ENCODE measurements at regions not wholly inside any gene's neighbourhood (a gene's known extent, or its start where the extent isn't known, plus 50 kb on each side); places are given as distances from the start of the nearest gene placed in this dataset.

DNA sequence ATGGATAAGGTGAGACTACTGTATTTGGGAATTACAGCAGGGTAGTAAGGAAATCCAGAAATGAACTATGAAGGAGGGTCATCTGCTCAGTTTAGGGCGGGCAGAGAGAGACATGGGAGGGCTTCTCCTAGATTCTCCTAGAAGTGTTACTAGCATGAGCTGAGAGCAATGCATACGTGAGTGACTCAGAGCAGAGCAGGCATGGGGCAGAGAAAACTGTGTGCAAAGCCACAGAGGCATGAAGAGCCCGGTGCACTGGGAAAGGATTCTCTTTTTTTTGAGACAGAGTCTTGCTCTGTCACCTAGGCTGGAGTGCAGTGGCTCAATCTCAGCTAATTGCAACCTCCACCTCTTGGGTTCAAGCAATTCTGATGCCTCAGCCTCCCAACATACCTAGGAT lies 116.2 kb downstream of the SOCS6 start:
- dilution Hi-C loops (cut with MboI; ENCODE audit: extremely low pct_ligation_motif_present, low sequenced_read_pairs) = no loop called here
- no peaks in the 10 kb centered on the region for H3K9me3 ChIP-seq (ENCODE audit: control insufficient read depth, low read depth, low read length)
- H3K4me1 ChIP-seq (ENCODE audit: control insufficient read depth, extremely low read depth, insufficient read depth, low read length) = no peaks in the 10 kb centered on the region
- no peaks in the 10 kb centered on the region for H3K79me2 ChIP-seq (ENCODE audit: control insufficient read depth, insufficient read depth, low read length)
- H3K27me3 ChIP-seq (ENCODE audit: control insufficient read depth, extremely low read depth, insufficient read depth, low read length) = no peaks in the 10 kb centered on the region
- DNase-seq (ENCODE audit: low read depth, low spot score) (no peak), FAIRE-seq (no peak)
- TF ChIP-seq EZH2 (IDR thresholded peaks at IDR 0.05; ENCODE audit: low read length) (no peak), CTCF (optimal IDR thresholded peaks at IDR 0.05 in 1 of 3, IDR thresholded peaks at IDR 0.05 in 1 of 3, conservative IDR thresholded peaks at IDR 0.05 in 1 of 3; ENCODE audit: extremely low read depth in 1 of 3, insufficient read depth in 2 of 3, low read length in 3 of 3) (no peak)
- no peak overlapping the region for H2AFZ ChIP-seq (ENCODE audit: control insufficient read depth, low read length)
- no peaks in the 10 kb centered on the region for H4K20me1 ChIP-seq (ENCODE audit: control insufficient read depth, extremely low read depth, insufficient read depth, low read length)
- no peak overlapping the region for H3K4me2 ChIP-seq (ENCODE audit: control insufficient read depth, extremely low read depth, insufficient read depth, low read depth, low read length)
- H3K27ac ChIP-seq (ENCODE audit: control insufficient read depth, insufficient read depth, low read length) = no peak overlapping the region
- H3K4me3 ChIP-seq (ENCODE audit: control insufficient read depth in 2 of 3, extremely low read depth in 1 of 3, insufficient read depth in 2 of 3, low read depth in 1 of 3, low read length in 3 of 3) = no peak overlapping the region
- no peak overlapping the region for H3K9ac ChIP-seq (ENCODE audit: control insufficient read depth, extremely low read depth, insufficient read depth, low read length)
- H3K36me3 ChIP-seq (ENCODE audit: control insufficient read depth in 2 of 2, extremely low read depth in 1 of 2, insufficient read depth in 2 of 2, low read length in 2 of 2) = no peaks in the 10 kb centered on the region
- no peaks in the 10 kb centered on the region for H3K9me1 ChIP-seq (ENCODE audit: control insufficient read depth, extremely low read depth, insufficient read depth, low read length)

DNA sequence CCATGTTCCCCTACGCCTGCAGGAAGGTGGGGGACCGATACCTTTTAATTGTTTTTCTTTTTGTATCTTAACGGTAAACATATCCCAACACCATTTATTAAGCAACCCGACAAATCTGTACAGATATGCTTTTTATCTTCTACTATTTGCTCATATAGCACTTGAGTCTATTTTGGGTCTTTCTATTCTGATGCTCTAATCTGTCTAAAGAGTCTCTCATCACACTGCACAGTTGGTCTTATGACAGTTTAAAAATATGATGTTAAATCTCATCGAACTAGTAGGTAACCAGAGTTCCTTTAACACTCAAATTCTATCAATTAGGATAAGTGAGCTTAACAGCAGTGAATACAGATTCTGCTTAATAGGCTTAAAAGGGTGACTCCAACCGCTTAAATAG lies 111.6 kb downstream of the SOCS6 start:
- Histone ChIP-seq H3K4me1 (ENCODE audit: control insufficient read depth, extremely low read depth, insufficient read depth, low read length) (peaks cover 8% of the 10 kb centered on the region), H3K9me3 (ENCODE audit: control insufficient read depth, low read depth, low read length) (no peaks in the 10 kb centered on the region), H3K27ac (ENCODE audit: control insufficient read depth, insufficient read depth, low read length) (no peak overlapping the region), H3K4me2 (ENCODE audit: control insufficient read depth, extremely low read depth, insufficient read depth, low read depth, low read length) (no peak overlapping the region), H3K9ac (ENCODE audit: control insufficient read depth, extremely low read depth, insufficient read depth, low read length) (no peak overlapping the region), H3K4me3 (ENCODE audit: control insufficient read depth in 2 of 3, extremely low read depth in 1 of 3, insufficient read depth in 2 of 3, low read depth in 1 of 3, low read length in 3 of 3) (no peak overlapping the region), H3K79me2 (ENCODE audit: control insufficient read depth, insufficient read depth, low read length) (no peaks in the 10 kb centered on the region), H2AFZ (ENCODE audit: control insufficient read depth, low read length) (no peak overlapping the region), H3K9me1 (ENCODE audit: control insufficient read depth, extremely low read depth, insufficient read depth, low read length) (no peaks in the 10 kb centered on the region), H4K20me1 (ENCODE audit: control insufficient read depth, extremely low read depth, insufficient read depth, low read length) (no peaks in the 10 kb centered on the region), H3K36me3 (ENCODE audit: control insufficient read depth in 2 of 2, extremely low read depth in 1 of 2, insufficient read depth in 2 of 2, low read length in 2 of 2) (no peaks in the 10 kb centered on the region), H3K27me3 (ENCODE audit: control insufficient read depth, extremely low read depth, insufficient read depth, low read length) (no peaks in the 10 kb centered on the region)
- TF ChIP-seq CTCF (optimal IDR thresholded peaks at IDR 0.05 in 1 of 3, IDR thresholded peaks at IDR 0.05 in 1 of 3, conservative IDR thresholded peaks at IDR 0.05 in 1 of 3; ENCODE audit: extremely low read depth in 1 of 3, insufficient read depth in 2 of 3, low read length in 3 of 3) = no peak
- dilution Hi-C loops (cut with MboI; ENCODE audit: extremely low pct_ligation_motif_present, low sequenced_read_pairs) = no loop called here
- DNase-seq (ENCODE audit: low read depth, low spot score) = no peak
- FAIRE-seq = no peak
